Gastrocnemius medialis (tissue), 4 donors: ENCODE measurements at regions not wholly inside any gene's neighbourhood (a gene's known extent, or its start where the extent isn't known, plus 50 kb on each side); places are given as distances from the start of the nearest gene placed in this dataset.
"Not testable (repeated sequence)": the region's sequence is repeated elsewhere in the genome, so short reads cannot be mapped to it uniquely, and the experiment has no call there.

Source experiments
- ATAC-seq, 2 donors: fragments of 150-250 bp; one replicate each; pipeline ENCODE4 v1.9.1; 2016
- DNase-seq, 2 donors: peaks; one replicate each; pipeline ENCODE4 v3.0.0-alpha.2; 2019
- H3K27ac ChIP-seq, 4 donors: fragments of 200-600 bp; sonication (generic); 1 replicate in 1 of 4; 2 replicates in 3 of 4; pipeline ENCODE4 v1.5.1; 2016 to 2018; ENCODE audit warnings: mild to moderate bottlenecking in 2 of 4, moderate library complexity in 1 of 4
- H3K27me3 ChIP-seq, 3 donors: fragments of 200-600 bp; sonication (generic) in 2 of 3; 1 replicate in 1 of 3; 2 replicates in 2 of 3; pipeline versions ENCODE4 v1.5.1 to v1.6.0; 2016 to 2019; ENCODE audit warnings: mild to moderate bottlenecking in 1 of 3, moderate library complexity in 1 of 3
- H3K36me3 ChIP-seq, 2 donors: fragments of 200-600 bp; sonication (generic) in 1 of 2; one replicate each; pipeline ENCODE4 v1.5.1; 2017 to 2018
- H3K4me1 ChIP-seq, 2 donors: fragments of 200-600 bp; sonication (generic) in 1 of 2; one replicate each; pipeline ENCODE4 v1.5.1; 2016 to 2017; ENCODE audit warnings: mild to moderate bottlenecking in 2 of 2
- H3K4me3 ChIP-seq, 4 donors: fragments of 200-600 bp; sonication (generic) in 3 of 4; 1 replicate in 1 of 4; 2 replicates in 3 of 4; pipeline ENCODE4 v1.5.1; 2016 to 2019; ENCODE audit warnings: mild to moderate bottlenecking in 2 of 4
- H3K9me3 ChIP-seq, 3 donors: fragments of 200-600 bp; sonication (generic) in 2 of 3; 1 replicate in 1 of 3; 2 replicates in 2 of 3; pipeline ENCODE4 v1.5.1; 2016 to 2019
- CTCF ChIP-seq, 5 experiments: fragments of 450-650 bp in 3 of 5; fragments of 200-600 bp in 2 of 5; sonication (generic) in 2 of 5; IDR thresholded peaks in 4 of 5; conservative IDR thresholded peaks in 1 of 5; 1 replicate in 4 of 5; 2 replicates in 1 of 5; pipeline ENCODE4 v1.5.1; 2016 to 2019; ENCODE audit warnings: antibody characterized with exemption in 5 of 5, mild to moderate bottlenecking in 3 of 5, moderate library complexity in 3 of 5
- POLR2A ChIP-seq, 2 donors: fragments of 450-650 bp; IDR thresholded peaks; one replicate each; pipeline ENCODE4 v1.6.1; 2017; ENCODE audit warnings: antibody characterized with exemption in 2 of 2, mild to moderate bottlenecking in 2 of 2, moderate library complexity in 2 of 2
- in situ Hi-C, 4 donors: fragments of 200-750 bp; cut with MboI; loops; one replicate each; pipeline versions ENCODE4 v1.15.0 to v1.8.0; 2017; ENCODE audit warnings: low sequenced_read_pairs in 4 of 4
- intact Hi-C: fragments of 100-400 bp; cut with DNase I; formaldehyde crosslinking; loops from one replicate; pipeline ENCODE4 v1.15.1; 2023; ENCODE audit warnings: low total_unique reads

GRCh38 chr2:185284696-185285095 is 453.9 kb upstream of the FSIP2 start:
- Histone ChIP-seq H3K36me3 (no peaks in the 10 kb centered on the region), H3K27me3 (no peaks in the 10 kb centered on the region), H3K4me1 (no peaks in the 10 kb centered on the region), H3K9me3 (no peaks in the 10 kb centered on the region), H3K27ac (no peak overlapping the region), H3K4me3 (no peak overlapping the region)
- intact Hi-C loops (no loop called here), in situ Hi-C loops (no loop called here)
- DNase-seq = no peak
- TF ChIP-seq CTCF (IDR thresholded peaks at IDR 0.05 in 4 of 5, conservative IDR thresholded peaks at IDR 0.05 in 1 of 5) = no peak
- no peak for TF ChIP-seq POLR2A (IDR thresholded peaks at IDR 0.05)
- ATAC-seq = no peak

GRCh38 chr2:185290012-185290411 is 448.6 kb upstream of the FSIP2 start:
- H3K4me1 ChIP-seq, in situ Hi-C loops, intact Hi-C loops, H3K27me3 ChIP-seq, H3K9me3 ChIP-seq, H3K27ac ChIP-seq, H3K36me3 ChIP-seq, ATAC-seq, H3K4me3 ChIP-seq, DNase-seq: not testable (repeated sequence)

- ATAC-seq = no peak
- intact Hi-C loops (no loop called here), in situ Hi-C loops (no loop called here)
- H3K9me3 ChIP-seq = no peaks in the 10 kb centered on the region
- TF ChIP-seq CTCF (IDR thresholded peaks at IDR 0.05 in 4 of 5, conservative IDR thresholded peaks at IDR 0.05 in 1 of 5) (peak in 1 of 5 experiments; percentile 24), POLR2A (IDR thresholded peaks at IDR 0.05) (no peak)
- H3K4me1 ChIP-seq = no peaks in the 10 kb centered on the region
- H3K27ac ChIP-seq = no peak overlapping the region
- no peaks in the 10 kb centered on the region for H3K27me3 ChIP-seq
- no peak for DNase-seq
- no peak overlapping the region for H3K4me3 ChIP-seq
- no peaks in the 10 kb centered on the region for H3K36me3 ChIP-seq
Observed at GRCh38 chr2:185291035-185291647, 447.5 kb upstream of the FSIP2 start.

DNA sequence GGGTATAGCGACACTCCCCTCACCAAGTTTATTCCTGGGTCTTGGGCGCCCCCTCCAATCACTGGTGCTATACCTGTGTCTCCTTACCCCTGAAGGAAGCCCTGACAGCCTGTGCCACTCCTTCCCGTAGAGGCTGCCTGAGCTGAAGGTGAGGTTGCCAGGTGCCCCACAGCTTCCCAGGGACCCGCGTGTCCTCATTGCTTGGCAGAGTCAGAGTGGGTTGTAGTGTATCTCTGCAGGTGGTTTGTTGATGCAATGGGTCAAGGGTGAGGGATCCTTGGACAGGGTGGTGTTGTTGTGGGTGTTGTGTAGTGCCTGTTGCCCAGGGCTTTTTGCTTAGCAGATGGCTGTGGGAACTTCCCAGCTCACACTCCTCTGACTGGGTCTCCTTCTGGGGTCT is 438.7 kb upstream of the FSIP2 start:
- Histone ChIP-seq H3K27me3 (no peaks in the 10 kb centered on the region), H3K36me3 (no peaks in the 10 kb centered on the region), H3K4me3 (no peak overlapping the region), H3K27ac (no peak overlapping the region), H3K9me3 (no peaks in the 10 kb centered on the region), H3K4me1 (no peaks in the 10 kb centered on the region)
- DNase-seq = no peak
- in situ Hi-C loops (no loop called here), intact Hi-C loops (no loop called here)
- TF ChIP-seq POLR2A (IDR thresholded peaks at IDR 0.05) (no peak), CTCF (IDR thresholded peaks at IDR 0.05 in 4 of 5, conservative IDR thresholded peaks at IDR 0.05 in 1 of 5) (no peak)
- ATAC-seq = no peak

DNA sequence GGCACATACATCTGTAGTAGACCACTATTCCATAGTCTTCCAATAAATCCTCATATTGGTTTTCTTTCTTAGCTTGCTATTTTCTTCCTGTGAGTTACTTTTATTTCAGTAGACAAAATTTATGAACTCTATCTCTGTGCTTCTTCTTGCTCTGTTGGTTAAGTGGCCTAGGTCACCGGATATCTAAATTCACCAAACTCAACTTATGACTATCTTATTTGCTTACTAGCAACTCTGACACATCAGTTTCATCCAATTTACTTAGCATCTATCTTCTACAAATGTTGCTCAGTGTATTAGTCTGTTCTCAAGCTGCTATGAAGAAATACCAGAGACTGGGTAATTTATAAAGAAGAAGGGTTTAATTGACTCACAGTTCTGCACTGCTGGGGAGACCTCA is 432.5 kb upstream of the FSIP2 start:
- in situ Hi-C loops (no loop called here), intact Hi-C loops (no loop called here)
- Histone ChIP-seq H3K4me1 (no peaks in the 10 kb centered on the region), H3K27me3 (no peaks in the 10 kb centered on the region), H3K9me3 (no peaks in the 10 kb centered on the region), H3K36me3 (no peaks in the 10 kb centered on the region), H3K27ac (no peak overlapping the region), H3K4me3 (no peak overlapping the region)
- no peak for DNase-seq
- no peak for ATAC-seq
- TF ChIP-seq POLR2A (IDR thresholded peaks at IDR 0.05) = no peak
- TF ChIP-seq CTCF (IDR thresholded peaks at IDR 0.05 in 4 of 5, conservative IDR thresholded peaks at IDR 0.05 in 1 of 5) = no peak
